MG63 (cell line): ENCODE measurements at regions not wholly inside any gene's neighbourhood (a gene's known extent, or its start where the extent isn't known, plus 50 kb on each side); places are given as distances from the start of the nearest gene placed in this dataset.
A peak's percentile ranks its signal among the peaks of the same experiment; 100 is the strongest.
"Not testable (repeated sequence)": the region's sequence is repeated elsewhere in the genome, so short reads cannot be mapped to it uniquely, and the experiment has no call there.

Experiments
- DNase-seq: peaks from one replicate; pipeline ENCODE4 v3.0.0-alpha.2; 2020
- H3K27me3 ChIP-seq: fragments of 250-450 bp; sonication (Bioruptor Pico); 2 replicates; pipeline ENCODE4 v1.5.1; 2020; ENCODE audit warnings: mild to moderate bottlenecking, moderate library complexity
- H3K36me3 ChIP-seq: fragments of 250-450 bp; sonication (Bioruptor Pico); 2 replicates; pipeline ENCODE4 v1.5.1; 2020; ENCODE audit warnings: mild to moderate bottlenecking, moderate library complexity
- H3K4me3 ChIP-seq: fragments of 250-450 bp; sonication (Bioruptor Pico); 2 replicates; pipeline ENCODE4 v1.5.1; 2020; ENCODE audit warnings: mild to moderate bottlenecking, moderate library complexity
- H3K9me3 ChIP-seq: fragments of 250-450 bp; sonication (Bioruptor Pico); 2 replicates; pipeline ENCODE4 v1.5.1; 2020; ENCODE audit warnings: mild to moderate bottlenecking, moderate library complexity

DNA sequence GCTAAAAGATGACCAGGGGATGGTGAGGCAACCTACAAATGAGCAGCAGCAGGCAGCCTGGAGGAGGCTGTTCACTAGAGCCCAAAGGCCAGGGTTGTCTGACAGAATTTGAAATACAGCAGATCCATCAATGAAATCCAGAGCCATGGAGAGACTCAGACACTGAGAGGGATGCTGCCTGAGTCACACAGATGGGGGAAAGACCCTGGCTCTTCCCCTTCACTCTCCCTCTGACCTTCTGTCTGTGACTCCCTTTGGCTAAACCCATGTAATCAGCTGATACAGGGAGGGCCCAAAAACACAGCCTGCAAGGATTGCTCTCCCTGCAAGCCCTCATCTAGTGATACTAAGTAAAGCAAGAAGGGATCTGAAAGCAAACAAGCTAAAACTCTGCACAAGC lies 166.5 kb upstream of the SPOPL start:
- no peak overlapping the region for H3K4me3 ChIP-seq
- H3K9me3 ChIP-seq: no peaks in the 10 kb centered on the region
- DNase-seq: no peak
- no peaks in the 10 kb centered on the region for H3K36me3 ChIP-seq
- no peaks in the 10 kb centered on the region for H3K27me3 ChIP-seq

DNA sequence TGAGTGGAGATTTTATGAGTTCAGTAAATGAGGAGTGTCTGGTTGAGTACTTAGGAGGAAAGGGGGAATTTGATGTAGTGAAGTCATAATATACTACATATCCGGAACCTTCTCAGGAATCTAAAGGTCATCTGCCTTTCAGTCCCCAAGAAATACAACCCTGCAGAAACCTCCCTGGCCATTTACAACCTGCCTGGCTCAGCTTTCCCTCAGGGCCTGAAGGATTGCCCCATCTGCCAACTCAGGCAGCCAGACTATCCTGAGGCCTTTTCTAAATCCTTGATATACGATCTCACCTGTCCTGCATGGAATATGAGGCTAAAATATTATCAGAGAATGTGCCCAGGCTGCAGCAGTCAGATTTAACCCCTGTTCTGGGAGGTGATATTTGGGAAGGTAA lies 165.4 kb upstream of the SPOPL start:
- H3K27me3 ChIP-seq: no peaks in the 10 kb centered on the region
- H3K4me3 ChIP-seq: no peak overlapping the region
- no peaks in the 10 kb centered on the region for H3K36me3 ChIP-seq
- no peaks in the 10 kb centered on the region for H3K9me3 ChIP-seq
- DNase-seq: no peak

DNA sequence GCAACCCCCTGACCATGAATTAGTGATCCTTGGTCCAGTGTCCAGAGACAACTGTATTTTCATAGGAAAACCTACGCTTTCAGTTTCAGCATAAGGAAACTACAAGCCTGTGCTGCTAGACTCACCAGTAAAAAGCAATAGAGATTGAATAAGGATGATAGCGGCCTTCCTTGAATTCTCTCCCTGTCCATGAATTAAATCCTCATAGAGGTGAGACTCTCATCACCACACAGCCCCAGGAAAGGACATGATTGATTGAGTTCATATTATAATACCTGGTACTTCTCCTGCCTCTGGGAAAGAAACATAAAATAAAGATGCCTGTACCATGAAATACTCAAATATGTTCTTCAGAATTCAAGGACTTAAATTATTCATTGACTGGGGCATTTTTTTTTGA lies 146.3 kb upstream of the SPOPL start:
- Histone ChIP-seq H3K4me3 (no peak overlapping the region), H3K27me3 (no peaks in the 10 kb centered on the region), H3K9me3 (no peaks in the 10 kb centered on the region), H3K36me3 (no peaks in the 10 kb centered on the region)
- no peak for DNase-seq

DNA sequence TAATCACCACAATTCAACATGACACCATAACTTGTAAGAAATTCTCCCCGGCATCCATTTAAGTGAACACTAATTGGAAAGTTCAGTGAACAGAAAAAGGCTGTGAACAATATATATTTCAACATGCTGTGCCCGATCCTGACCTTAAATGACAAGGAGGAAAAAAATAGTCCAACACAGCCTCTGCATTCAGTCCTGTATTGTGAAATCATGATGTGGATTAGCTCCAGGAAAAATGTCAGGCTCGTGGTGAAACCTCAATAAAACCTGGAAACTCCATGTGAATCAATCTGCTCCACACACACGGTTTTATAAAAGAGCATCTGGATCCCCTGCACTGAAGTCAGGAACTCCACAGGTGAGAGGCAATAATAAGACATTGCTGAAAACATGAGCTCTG lies 145.4 kb upstream of the SPOPL start:
- H3K4me3 ChIP-seq: no peak overlapping the region
- H3K36me3 ChIP-seq: no peaks in the 10 kb centered on the region
- H3K9me3 ChIP-seq: no peaks in the 10 kb centered on the region
- no peak for DNase-seq
- no peaks in the 10 kb centered on the region for H3K27me3 ChIP-seq

DNA sequence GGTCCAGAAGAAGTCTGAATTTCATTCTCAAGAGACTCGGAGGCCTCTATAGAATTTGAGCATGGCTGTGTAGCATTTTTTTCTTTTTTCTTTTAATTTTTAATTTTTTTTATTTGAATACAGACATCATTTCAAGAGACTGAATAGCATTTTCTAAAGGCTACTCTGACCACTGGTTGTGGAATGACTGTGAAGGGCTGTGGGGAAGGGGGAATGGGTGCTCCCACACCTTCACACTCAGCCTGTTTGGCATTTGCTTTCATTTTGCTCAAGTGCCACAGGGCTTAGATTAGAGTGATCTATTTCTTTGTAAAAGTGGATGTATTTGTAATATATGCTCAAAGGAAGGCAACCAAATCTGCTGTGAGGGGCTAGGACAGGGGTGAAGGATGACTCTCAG lies 142.0 kb upstream of the SPOPL start:
- Histone ChIP-seq H3K27me3 (no peaks in the 10 kb centered on the region), H3K36me3 (no peaks in the 10 kb centered on the region), H3K4me3 (no peak overlapping the region), H3K9me3 (no peaks in the 10 kb centered on the region; the same call in 1 of the 2 replicates)
- DNase-seq: no peak

DNA sequence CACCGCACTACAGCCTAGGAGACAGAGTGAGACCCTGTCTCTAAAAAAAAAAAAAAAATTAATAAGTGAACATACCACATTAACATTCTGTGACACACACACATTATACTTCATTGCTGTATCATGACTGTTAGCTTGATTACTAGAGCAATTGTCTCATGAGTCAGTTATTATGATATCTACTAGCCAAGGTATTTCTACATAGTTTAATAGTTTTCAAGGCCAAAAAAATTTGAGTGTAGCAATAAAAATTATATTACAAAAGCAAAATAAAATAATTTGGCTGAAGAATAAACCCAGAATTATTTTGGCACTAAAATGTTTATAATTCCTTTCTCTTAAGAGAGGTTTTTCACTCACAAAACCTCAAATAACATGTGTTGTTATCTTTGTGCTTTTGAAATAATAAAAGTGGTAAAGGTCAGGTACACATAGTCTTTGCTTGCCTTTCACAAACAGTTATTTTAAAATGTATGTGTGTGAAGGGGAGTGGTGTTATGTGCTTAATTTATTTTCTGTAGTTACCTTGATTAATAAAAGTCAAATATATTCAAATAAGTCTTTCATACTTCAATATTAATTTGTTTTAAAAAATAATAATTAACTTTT lies 136.9 kb upstream of the SPOPL start:
- H3K27me3 ChIP-seq: no peaks in the 10 kb centered on the region
- DNase-seq: no peak

DNA sequence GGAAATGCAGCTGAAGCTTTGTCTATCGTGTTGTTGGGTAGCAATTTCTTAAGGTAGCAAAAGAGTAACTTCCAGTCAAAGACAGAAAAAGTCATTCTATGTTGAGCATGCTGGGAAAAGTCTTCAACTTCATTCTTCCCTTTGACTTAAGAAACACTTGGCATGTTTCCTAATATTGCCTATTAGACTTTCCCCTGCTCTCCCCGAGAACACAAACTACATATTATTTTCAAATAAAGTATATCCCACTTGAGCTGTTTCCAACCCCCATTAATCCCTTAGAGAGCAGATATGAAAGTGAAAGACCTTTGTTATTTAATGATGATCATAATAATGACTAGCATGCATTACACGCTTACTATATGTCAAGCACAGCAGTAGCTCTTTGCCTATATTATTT lies 136.0 kb upstream of the SPOPL start:
- no peaks in the 10 kb centered on the region for H3K36me3 ChIP-seq

More for the DNA sequence above, 136.9 kb upstream of the SPOPL start:
- H3K9me3 ChIP-seq: no peaks in the 10 kb centered on the region; the same call in 1 of the 2 replicates
- H3K4me3 ChIP-seq: no peak overlapping the region
- no peaks in the 10 kb centered on the region for H3K36me3 ChIP-seq

DNA sequence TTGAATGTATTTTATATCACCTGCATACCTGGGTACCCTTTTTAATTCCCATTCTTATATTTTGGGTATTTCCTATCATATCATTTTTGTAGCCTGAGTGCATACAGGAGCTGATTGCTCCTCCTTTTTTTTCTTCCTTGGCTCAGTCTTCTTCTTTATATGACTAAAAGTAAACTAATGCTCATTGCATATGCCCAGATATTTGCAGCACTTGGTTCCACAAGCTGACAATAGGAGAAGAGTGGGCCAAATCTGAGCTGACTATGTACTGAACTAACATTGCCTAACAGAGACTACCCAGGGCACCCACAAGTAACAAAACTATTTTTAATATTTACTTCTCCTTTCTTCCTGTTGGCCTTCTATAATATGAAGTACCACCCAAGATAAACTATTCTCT lies 131.7 kb upstream of the SPOPL start:
- peak; percentile 16 for DNase-seq
- no peaks in the 10 kb centered on the region for H3K9me3 ChIP-seq
- no peak overlapping the region for H3K4me3 ChIP-seq
- H3K27me3 ChIP-seq: no peaks in the 10 kb centered on the region
- no peaks in the 10 kb centered on the region for H3K36me3 ChIP-seq

More for the DNA sequence above, 136.0 kb upstream of the SPOPL start:
- Histone ChIP-seq H3K9me3 (no peaks in the 10 kb centered on the region; the same call in 1 of the 2 replicates), H3K4me3 (no peak overlapping the region), H3K27me3 (no peaks in the 10 kb centered on the region)
- no peak for DNase-seq

DNA sequence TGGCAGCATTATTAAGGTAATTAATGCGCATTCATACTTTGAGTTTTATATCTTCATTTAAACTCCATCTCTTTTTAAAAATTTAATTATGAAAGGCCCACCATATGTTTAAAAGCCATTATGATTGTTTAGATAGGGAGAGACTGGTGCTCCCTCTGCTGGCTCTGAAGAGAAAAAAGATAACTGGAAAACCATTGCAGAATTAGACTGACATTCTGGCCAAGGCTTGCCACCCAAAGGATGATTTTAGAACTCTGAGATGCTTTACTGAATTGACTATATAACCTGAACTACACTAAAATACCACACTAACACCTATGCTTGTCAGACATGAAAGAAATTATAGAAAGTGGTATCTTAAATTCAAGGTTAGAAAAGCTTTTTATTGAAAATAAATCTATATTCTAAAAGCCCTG lies 127.6 kb upstream of the SPOPL start:
- Histone ChIP-seq H3K27me3 (no peaks in the 10 kb centered on the region), H3K9me3 (no peaks in the 10 kb centered on the region), H3K36me3 (no peaks in the 10 kb centered on the region), H3K4me3 (no peak overlapping the region)
- no peak for DNase-seq

DNA sequence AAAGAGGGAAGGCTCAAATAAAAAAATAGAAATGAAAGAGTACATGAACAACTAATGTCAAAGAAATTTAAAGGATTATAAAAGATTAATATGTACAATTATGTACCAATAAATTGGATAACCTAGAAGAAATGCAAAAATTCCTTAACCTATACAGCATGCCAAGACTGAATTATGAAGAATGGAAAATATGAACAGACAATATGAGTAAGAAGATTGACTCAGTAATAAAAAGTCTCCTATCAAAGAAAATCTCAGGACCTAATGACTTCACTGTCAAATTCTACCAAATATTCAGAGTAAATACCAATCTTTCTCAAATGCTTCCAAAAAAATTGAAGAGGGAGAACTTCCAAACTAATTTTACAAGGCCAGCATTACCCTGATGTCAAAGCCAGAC lies 120.2 kb upstream of the SPOPL start:
- no peaks in the 10 kb centered on the region for H3K36me3 ChIP-seq
- H3K9me3 ChIP-seq: peaks cover 3% of the 10 kb centered on the region; the same call in 1 of the 2 replicates
- no peak for DNase-seq
- no peak overlapping the region for H3K4me3 ChIP-seq
- no peaks in the 10 kb centered on the region for H3K27me3 ChIP-seq

DNA sequence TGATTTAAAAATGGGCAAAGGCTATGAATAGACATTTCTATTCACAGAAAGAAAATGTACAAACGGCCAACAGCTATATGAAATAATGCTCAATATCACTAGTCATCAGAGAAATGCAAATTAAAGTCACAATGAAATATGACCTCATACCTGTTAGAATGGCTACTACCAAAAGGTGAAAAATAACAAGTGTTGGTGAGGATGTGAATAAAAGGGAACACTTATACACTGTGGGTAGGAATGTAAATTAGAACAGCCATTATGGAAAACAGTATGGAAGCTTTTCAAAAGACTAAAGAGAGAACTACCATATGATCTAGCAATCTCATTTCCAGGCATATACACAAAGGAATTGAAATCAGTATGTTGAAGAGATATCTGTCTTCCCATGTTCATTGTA lies 118.9 kb upstream of the SPOPL start:
- DNase-seq: no peak
- H3K9me3 ChIP-seq: peaks cover 3% of the 10 kb centered on the region; the same call in 1 of the 2 replicates
- H3K4me3 ChIP-seq: no peak overlapping the region
- H3K27me3 ChIP-seq: no peaks in the 10 kb centered on the region
- no peaks in the 10 kb centered on the region for H3K36me3 ChIP-seq

DNA sequence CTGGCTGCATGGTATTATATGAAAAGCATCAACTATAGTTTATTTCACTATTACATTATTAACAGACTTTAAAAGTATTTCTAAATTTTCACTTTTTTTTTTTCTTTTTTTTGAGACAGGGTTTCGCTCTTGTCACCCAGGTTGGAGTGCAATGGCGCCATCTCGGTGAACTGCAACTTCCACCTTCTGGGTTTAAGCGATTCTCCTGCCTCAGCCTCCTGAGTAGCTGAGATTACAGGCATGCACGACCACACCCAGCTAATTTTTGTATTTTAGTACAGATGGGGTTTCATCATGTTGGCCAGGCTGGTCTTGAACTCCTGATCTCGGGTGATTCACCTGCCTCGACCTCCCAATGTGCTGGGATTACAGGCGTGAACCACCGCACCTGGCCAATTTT lies 115.4 kb upstream of the SPOPL start:
- H3K9me3 ChIP-seq, H3K36me3 ChIP-seq, H3K27me3 ChIP-seq, DNase-seq, H3K4me3 ChIP-seq: not testable (repeated sequence)

DNA sequence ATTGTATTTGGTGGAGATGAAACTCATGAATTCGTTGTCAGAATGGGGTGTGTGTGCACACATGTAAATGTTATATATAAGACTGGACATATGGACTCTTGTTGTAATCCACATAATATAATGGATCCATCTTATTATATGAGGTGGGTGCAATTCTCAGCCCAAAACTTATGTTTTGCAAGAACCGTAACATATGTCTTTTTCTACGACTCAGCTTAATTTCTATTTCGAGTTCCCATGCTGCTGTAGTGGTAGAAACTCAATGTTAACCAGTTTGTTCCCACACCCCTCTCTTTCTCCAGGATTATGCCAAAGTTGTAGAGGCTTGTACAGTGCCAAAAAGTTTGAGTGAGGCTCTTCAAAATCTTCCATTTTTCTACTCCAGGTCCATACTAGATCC lies 112.5 kb upstream of the SPOPL start:
- Histone ChIP-seq H3K27me3 (no peaks in the 10 kb centered on the region), H3K36me3 (no peaks in the 10 kb centered on the region), H3K4me3 (no peak overlapping the region), H3K9me3 (no peaks in the 10 kb centered on the region)
- no peak for DNase-seq

DNA sequence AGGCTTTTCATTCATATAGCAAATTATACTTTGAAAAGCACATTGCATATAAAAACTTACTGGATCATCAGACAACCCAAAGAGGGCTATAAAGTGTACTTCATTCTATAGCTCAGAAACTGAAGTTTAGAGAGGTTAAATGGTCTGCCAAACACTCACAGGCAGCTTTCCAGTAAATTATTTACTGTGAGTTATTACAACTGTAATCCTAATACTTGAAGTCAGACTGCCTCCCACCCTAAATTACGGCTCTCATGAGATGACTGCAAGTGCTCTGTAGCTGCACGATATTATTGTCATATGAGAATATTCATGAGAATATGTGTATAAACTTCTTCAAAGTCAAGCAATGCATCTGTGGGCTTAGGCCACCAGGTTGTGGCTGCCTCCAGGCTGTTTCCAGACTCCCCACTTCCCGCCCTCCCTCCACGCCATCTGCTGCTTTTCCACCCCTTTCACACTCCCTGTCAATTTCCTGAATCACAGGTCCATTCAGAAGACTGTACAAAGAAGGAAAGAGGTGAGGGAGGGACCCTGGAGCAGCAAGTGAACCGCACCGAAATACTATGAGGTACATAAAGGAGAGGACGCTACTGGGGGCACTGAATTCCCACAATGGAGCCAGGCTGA lies 111.1 kb upstream of the SPOPL start:
- no peaks in the 10 kb centered on the region for H3K9me3 ChIP-seq
- no peak overlapping the region for H3K4me3 ChIP-seq
- H3K36me3 ChIP-seq: no peaks in the 10 kb centered on the region
- DNase-seq: no peak
- no peaks in the 10 kb centered on the region for H3K27me3 ChIP-seq

DNA sequence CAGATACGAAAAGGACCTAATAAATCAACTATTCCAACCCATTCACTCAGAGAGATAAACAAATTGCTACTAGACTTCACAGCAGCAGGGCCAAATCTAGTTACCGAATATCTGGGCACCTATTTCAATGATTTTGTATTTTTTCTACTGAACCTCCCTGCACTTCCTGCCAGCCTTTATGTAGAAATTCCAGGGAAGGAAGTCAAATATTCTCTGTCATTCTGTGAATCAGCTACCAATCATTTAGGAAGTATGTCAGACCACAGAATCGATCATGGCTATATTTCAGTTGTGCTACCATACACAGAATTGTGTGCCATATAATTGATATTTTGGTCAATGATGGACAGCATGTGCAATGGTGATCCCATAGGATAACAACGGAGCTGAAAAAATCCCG lies 109.6 kb upstream of the SPOPL start:
- peak; percentile 4 for DNase-seq
- H3K36me3 ChIP-seq: no peaks in the 10 kb centered on the region
- no peak overlapping the region for H3K4me3 ChIP-seq
- H3K9me3 ChIP-seq: no peaks in the 10 kb centered on the region
- H3K27me3 ChIP-seq: no peaks in the 10 kb centered on the region

DNA sequence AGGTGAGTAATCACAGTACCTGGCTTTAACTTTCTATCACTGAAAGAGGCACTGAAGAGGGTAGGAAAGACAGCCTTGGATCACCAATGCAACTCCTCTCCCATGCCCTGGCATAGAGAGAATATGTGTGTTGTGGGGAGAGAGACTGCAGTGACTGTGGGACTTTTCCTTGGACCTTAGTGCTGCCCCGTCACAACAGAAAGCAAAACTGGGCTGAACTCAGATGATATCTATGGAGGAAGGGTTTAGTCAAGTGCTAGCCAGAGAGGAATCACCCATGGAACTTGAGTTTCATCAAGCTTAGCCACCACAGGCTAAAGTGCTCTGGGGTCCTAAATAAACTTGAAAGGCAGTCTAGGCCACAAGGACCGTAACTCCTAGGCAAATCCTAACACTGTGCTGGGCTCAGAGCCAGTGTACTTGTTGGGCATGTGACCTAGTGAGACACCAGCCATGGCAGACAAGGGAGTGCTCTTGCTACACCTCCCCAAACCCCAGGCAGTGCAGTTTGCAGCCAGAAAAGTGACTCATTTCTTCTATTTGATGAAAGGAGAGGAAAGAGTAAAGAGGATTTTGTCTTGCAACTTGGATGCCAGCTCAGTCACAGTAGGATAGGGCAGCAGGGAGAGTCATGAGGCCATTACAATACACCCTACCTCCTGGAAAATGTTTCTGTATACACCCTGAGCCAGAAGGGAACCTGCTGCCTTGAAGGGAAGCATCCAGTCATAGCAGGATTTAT lies 105.8 kb upstream of the SPOPL start:
- H3K9me3 ChIP-seq: peaks cover 4% of the 10 kb centered on the region; the same call in 1 of the 2 replicates
- no peaks in the 10 kb centered on the region for H3K36me3 ChIP-seq
- H3K4me3 ChIP-seq: no peak overlapping the region
- DNase-seq: peak; percentile 92
- no peaks in the 10 kb centered on the region for H3K27me3 ChIP-seq

DNA sequence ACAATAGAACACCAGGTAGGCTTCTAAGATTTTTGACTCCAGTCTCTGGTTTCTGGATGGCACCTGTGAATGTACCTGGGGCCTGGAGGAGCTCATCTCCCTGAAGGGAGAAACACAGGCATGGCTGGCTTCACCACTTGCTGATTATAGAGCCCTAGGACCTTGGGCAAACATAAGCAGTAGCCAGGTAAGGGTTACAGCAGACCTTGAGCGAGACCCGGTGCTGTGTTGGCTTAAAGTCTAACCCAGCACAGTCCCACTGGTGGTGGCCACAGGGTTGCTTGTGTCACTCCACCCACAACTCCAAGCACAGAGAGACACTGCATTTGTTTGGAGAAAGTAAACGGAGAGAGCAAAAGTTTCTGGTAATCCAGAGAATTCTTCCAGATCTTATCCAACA lies 104.7 kb upstream of the SPOPL start:
- Histone ChIP-seq H3K36me3 (no peaks in the 10 kb centered on the region), H3K9me3 (peaks cover 6% of the 10 kb centered on the region; the same call in 1 of the 2 replicates), H3K27me3 (no peaks in the 10 kb centered on the region), H3K4me3 (no peak overlapping the region)
- no peak for DNase-seq
